A549 (cell line): ENCODE measurements at regions not wholly inside any gene's neighbourhood (a gene's known extent, or its start where the extent isn't known, plus 50 kb on each side); places are given as distances from the start of the nearest gene placed in this dataset.

Experiments used
- ATAC-seq, 2 experiments: fragments of 200-7000 bp in 1 of 2; fragments of >200 bp in 1 of 2; cut with Nextera tagmentation in 1 of 2; cut with Tn5 transposase in 1 of 2; 3 replicates each; pipeline versions ENCODE4 v1.8.0 to v1.9.1; 2018 to 2020; ENCODE audit warnings: mild to moderate bottlenecking in 1 of 2, moderate library complexity in 1 of 2
- CTCF ChIA-PET: fragments of 300-600 bp; sonication (Branson Sonifier 250); formaldehyde crosslinking; extraction: SDS; loops from one replicate; lab custom pipeline; 2021; ENCODE audit warnings: antibody characterized with exemption, inconsistent platforms; lab: Yijun Ruan, JAX
- POLR2A ChIA-PET: fragments of 350-600 bp; formaldehyde crosslinking; extraction: SDS; loops from one replicate; lab custom pipeline; 2021; ENCODE audit warnings: antibody characterized with exemption, inconsistent platforms; lab: Yijun Ruan, JAX
- DNase-seq, 2 experiments: peaks; one replicate each; pipeline versions ENCODE4 v3.0.0 to v3.0.0-alpha.2; 2011 to 2016; ENCODE audit warnings: low read depth in 1 of 2, low spot score in 1 of 2
- FAIRE-seq: peaks from 2 replicates; lab custom pipeline; 2011; peaks lifted over from hg19 to GRCh38; lab: Jason Lieb, UNC
- H3K27ac ChIP-seq, 2 experiments: fragments of >200 bp; sonication (Bioruptor Twin); formaldehyde crosslinking; 3 replicates each; pipeline ENCODE4 v1.5.1; 2016 to 2017
- H3K4me1 ChIP-seq: fragments of >200 bp; sonication (Bioruptor Twin); formaldehyde crosslinking; 3 replicates; pipeline ENCODE4 v1.6.1; 2016
- H3K4me2 ChIP-seq: fragments of >200 bp; sonication (Bioruptor Twin); formaldehyde crosslinking; 3 replicates; pipeline ENCODE4 v1.6.1; 2016
- H3K4me3 ChIP-seq: fragments of >200 bp; sonication (Bioruptor Twin); formaldehyde crosslinking; 3 replicates; pipeline ENCODE4 v1.5.1; 2016
- H3K9me3 ChIP-seq: fragments of >200 bp; sonication (Bioruptor Twin); formaldehyde crosslinking; 3 replicates; pipeline ENCODE4 v1.6.1; 2016
- ATOH8 ChIP-seq: fragments of 250-450 bp; sonication (Bioruptor Pico); IDR thresholded peaks from 2 replicates; pipeline ENCODE4 v1.5.0; 2020; ENCODE audit warnings: low read depth, mild to moderate bottlenecking, moderate library complexity
- BCL3 ChIP-seq: fragments of >200 bp; sonication (Bioruptor Twin); formaldehyde crosslinking; IDR thresholded peaks from 3 replicates; pipeline ENCODE4 v1.6.1; 2016
- CEBPB ChIP-seq, 2 experiments: fragments of >200 bp in 1 of 2; sonication (Bioruptor Twin) in 1 of 2; formaldehyde crosslinking in 1 of 2; IDR thresholded peaks; 2 replicates each; pipeline ENCODE4 v1.6.1; 2012 to 2016
- CHD4 ChIP-seq: fragments of 200-600 bp; sonication (generic); IDR thresholded peaks from 2 replicates; pipeline ENCODE4 v1.6.1; 2016; ENCODE audit warnings: antibody characterized with exemption, mild to moderate bottlenecking, borderline replicate concordance
- E2F6 ChIP-seq: IDR thresholded peaks from 2 replicates; pipeline ENCODE4 v1.6.1; 2012; ENCODE audit warnings: low read depth, borderline replicate concordance
- EHF ChIP-seq: fragments of 250-450 bp; sonication (Bioruptor Pico); IDR thresholded peaks from 2 replicates; pipeline ENCODE4 v1.5.0; 2020; ENCODE audit warnings: mild to moderate bottlenecking
- ESRRA ChIP-seq: fragments of 150-350 bp; IDR thresholded peaks from 2 replicates; pipeline ENCODE4 v1.6.1; 2014; ENCODE audit warnings: mild to moderate bottlenecking, low read length, borderline replicate concordance
- FOSL2 ChIP-seq, 2 experiments: fragments of 450-650 bp in 1 of 2; fragments of >200 bp in 1 of 2; sonication (Bioruptor Twin) in 1 of 2; formaldehyde crosslinking; IDR thresholded peaks; 2 replicates each; pipeline versions ENCODE4 v1.5.0 to v1.6.1; 2016 to 2020; ENCODE audit warnings: mild to moderate bottlenecking in 1 of 2, moderate library complexity in 1 of 2
- FOXS1 ChIP-seq: fragments of 250-450 bp; sonication (Bioruptor Pico); IDR thresholded peaks from 2 replicates; pipeline ENCODE4 v1.5.0; 2020; ENCODE audit warnings: mild to moderate bottlenecking, moderate library complexity
- GATA3 ChIP-seq: IDR thresholded peaks from 2 replicates; pipeline ENCODE4 v1.6.1; 2012; ENCODE audit warnings: borderline replicate concordance
- HMGXB4 ChIP-seq: fragments of 250-450 bp; sonication (Bioruptor Pico); IDR thresholded peaks from 2 replicates; pipeline ENCODE4 v1.5.0; 2021; ENCODE audit warnings: mild to moderate bottlenecking, moderate library complexity, borderline replicate concordance
- HOXB13 ChIP-seq: fragments of 250-450 bp; sonication (Bioruptor Pico); IDR thresholded peaks from 2 replicates; pipeline ENCODE4 v1.5.0; 2020; ENCODE audit warnings: low read depth, mild to moderate bottlenecking, moderate library complexity
- HOXB5 ChIP-seq: fragments of 250-450 bp; sonication (Bioruptor Pico); IDR thresholded peaks from 2 replicates; pipeline ENCODE4 v1.5.0; 2020; ENCODE audit warnings: mild to moderate bottlenecking, moderate library complexity
- KDM1A ChIP-seq: fragments of 200-600 bp; sonication (generic); IDR thresholded peaks from 2 replicates; pipeline ENCODE4 v1.6.1; 2016; ENCODE audit warnings: low read depth, mild to moderate bottlenecking
- MAFK ChIP-seq: fragments of 450-650 bp; IDR thresholded peaks from 2 replicates; pipeline ENCODE4 v1.6.1; 2014; ENCODE audit not compliant: partially characterized antibody
- MYC ChIP-seq: IDR thresholded peaks from 2 replicates; pipeline ENCODE4 v1.6.1; 2012; ENCODE audit warnings: mild to moderate bottlenecking, inconsistent platforms, low read length, improper control_type of control experiment, borderline replicate concordance
- NFE2L2 ChIP-seq: fragments of 150-350 bp; conservative IDR thresholded peaks from 2 replicates; pipeline ENCODE4 v1.6.1; 2014; ENCODE audit warnings: low read length
- NPAS2 ChIP-seq: fragments of 250-450 bp; sonication (Bioruptor Pico); IDR thresholded peaks from 2 replicates; pipeline ENCODE4 v1.8.0; 2022; ENCODE audit warnings: mild to moderate bottlenecking, moderate library complexity, borderline replicate concordance
- POLR2A ChIP-seq: IDR thresholded peaks from 2 replicates; pipeline ENCODE4 v1.6.1; 2012; ENCODE audit warnings: mild to moderate bottlenecking, low read length
- RAD21 ChIP-seq, 2 experiments: fragments of >200 bp in 1 of 2; sonication (Bioruptor Twin) in 1 of 2; formaldehyde crosslinking in 1 of 2; IDR thresholded peaks in 1 of 2; conservative IDR thresholded peaks in 1 of 2; 2 replicates in 1 of 2; 3 replicates in 1 of 2; pipeline ENCODE4 v1.6.1; 2012 to 2018; ENCODE audit warnings: inconsistent platforms in 1 of 2
- REST ChIP-seq: fragments of 200-600 bp; sonication (generic); IDR thresholded peaks from 2 replicates; pipeline ENCODE4 v1.6.1; 2016; ENCODE audit warnings: antibody characterized with exemption, mild to moderate bottlenecking, moderate library complexity
- RFX5 ChIP-seq: fragments of 450-650 bp; IDR thresholded peaks from 2 replicates; pipeline ENCODE4 v1.7.1; 2014; ENCODE audit warnings: antibody characterized with exemption, mild to moderate bottlenecking, moderate library complexity
- SREBF2 ChIP-seq: fragments of 450-650 bp; IDR thresholded peaks from 2 replicates; pipeline ENCODE4 v1.6.1; 2014; ENCODE audit warnings: mild to moderate bottlenecking, moderate library complexity
- USF2 ChIP-seq: fragments of 450-650 bp; IDR thresholded peaks from 2 replicates; pipeline ENCODE4 v1.6.1; 2014; ENCODE audit warnings: antibody characterized with exemption
- ZC3H11A ChIP-seq: fragments of 450-650 bp; IDR thresholded peaks from 2 replicates; pipeline ENCODE4 v1.6.1; 2014; ENCODE audit warnings: antibody characterized with exemption, mild to moderate bottlenecking
- WGBS: methylation state at CpG from one replicate; pipeline ENCODE4 v1.1.6; 2017; ENCODE audit errors: missing lambda C conversion rate; 5-methylcytosine and 5-hydroxymethylcytosine counted together

GRCh38 chr4:114420069-114420468 is 178.5 kb upstream of the UGT8 start (continued):
- TF ChIP-seq MAFK (no peak), SREBF2 (no peak), REST (no peak), GATA3 (no peak), ESRRA (no peak), CHD4 (no peak), POLR2A (no peak), USF2 (no peak)

- 64% methylated on average over 3 of the region's 3 CpGs for WGBS
- H3K4me1 ChIP-seq: no peaks in the 10 kb centered on the region
- POLR2A ChIA-PET: no interaction called here
- no peak overlapping the region for H3K4me3 ChIP-seq
- DNase-seq (no peak), FAIRE-seq (no peak), ATAC-seq (no peak)
- no peaks in the 10 kb centered on the region for H3K9me3 ChIP-seq
- TF ChIP-seq KDM1A (no peak), HOXB5 (CRISPR knock-in tag) (no peak), CEBPB (IDR thresholded peaks at IDR 0.05) (no peak), POLR2A (no peak), ATOH8 (CRISPR knock-in tag) (no peak), NPAS2 (CRISPR knock-in tag) (no peak), EHF (CRISPR knock-in tag) (no peak), RAD21 (conservative IDR thresholded peaks at IDR 0.05 in 1 of 2, IDR thresholded peaks at IDR 0.05 in 1 of 2) (no peak), FOXS1 (CRISPR knock-in tag) (no peak), MYC (no peak), FOSL2 (IDR thresholded peaks at IDR 0.05) (no peak), FOSL2 (CRISPR knock-in tag; IDR thresholded peaks at IDR 0.05) (no peak), RFX5 (no peak), BCL3 (no peak), HMGXB4 (no peak), E2F6 (no peak), NFE2L2 (no peak), ZC3H11A (no peak), HOXB13 (no peak)
- no peak overlapping the region for H3K27ac ChIP-seq
- CTCF ChIA-PET: interaction anchor here (0.7 kb wide), 1 partner anchor 457 kb away, joined by 3 read pairs; no protein-coding TSS in a partner anchor
- H3K4me2 ChIP-seq: no peak overlapping the region
Measured at GRCh38 chr4:114423582-114423981, 175.0 kb upstream of the UGT8 start.
